LNCaP clone FGC (cell line): ENCODE measurements at regions not wholly inside any gene's neighbourhood (a gene's known extent, or its start where the extent isn't known, plus 50 kb on each side); places are given as distances from the start of the nearest gene placed in this dataset.

Source experiments
- DNase-seq: peaks from one replicate; pipeline ENCODE4 v3.0.0-alpha.2; 2011; ENCODE audit warnings: low read depth
- H3K4me3 ChIP-seq: 2 replicates; pipeline ENCODE4 v1.5.1; 2011; ENCODE audit warnings: mild to moderate bottlenecking, low read depth, low read length, control low read depth
- TF ChIP-seq, protein P1 (sequence below): IDR thresholded peaks from 2 replicates; pipeline ENCODE4 v1.5.1; 2012; ENCODE audit warnings: mild to moderate bottlenecking; ENCODE audit not compliant: control insufficient read depth, insufficient read depth; ENCODE audit errors: extremely low read depth

DNA sequence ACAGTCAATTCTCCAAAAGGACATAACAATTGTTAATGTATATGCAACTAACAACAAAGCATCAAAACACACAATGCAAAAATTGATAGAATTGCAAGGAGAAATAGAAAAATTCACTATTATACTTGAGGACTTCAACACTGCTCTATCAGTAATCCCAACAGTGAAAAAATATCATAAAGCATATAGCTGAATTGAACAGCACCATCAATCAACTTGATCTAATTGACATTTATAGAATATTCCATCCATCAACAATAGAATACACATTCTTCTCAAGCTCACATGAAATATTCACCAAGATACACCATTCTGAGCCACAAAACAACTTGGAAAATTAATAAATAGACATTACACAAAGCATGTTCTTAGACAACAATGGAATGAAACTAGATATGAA is 60.1 kb upstream of the ASXL3 start:
- H3K4me3 ChIP-seq = no peak overlapping the region
- TF ChIP-seq, protein P1, sequence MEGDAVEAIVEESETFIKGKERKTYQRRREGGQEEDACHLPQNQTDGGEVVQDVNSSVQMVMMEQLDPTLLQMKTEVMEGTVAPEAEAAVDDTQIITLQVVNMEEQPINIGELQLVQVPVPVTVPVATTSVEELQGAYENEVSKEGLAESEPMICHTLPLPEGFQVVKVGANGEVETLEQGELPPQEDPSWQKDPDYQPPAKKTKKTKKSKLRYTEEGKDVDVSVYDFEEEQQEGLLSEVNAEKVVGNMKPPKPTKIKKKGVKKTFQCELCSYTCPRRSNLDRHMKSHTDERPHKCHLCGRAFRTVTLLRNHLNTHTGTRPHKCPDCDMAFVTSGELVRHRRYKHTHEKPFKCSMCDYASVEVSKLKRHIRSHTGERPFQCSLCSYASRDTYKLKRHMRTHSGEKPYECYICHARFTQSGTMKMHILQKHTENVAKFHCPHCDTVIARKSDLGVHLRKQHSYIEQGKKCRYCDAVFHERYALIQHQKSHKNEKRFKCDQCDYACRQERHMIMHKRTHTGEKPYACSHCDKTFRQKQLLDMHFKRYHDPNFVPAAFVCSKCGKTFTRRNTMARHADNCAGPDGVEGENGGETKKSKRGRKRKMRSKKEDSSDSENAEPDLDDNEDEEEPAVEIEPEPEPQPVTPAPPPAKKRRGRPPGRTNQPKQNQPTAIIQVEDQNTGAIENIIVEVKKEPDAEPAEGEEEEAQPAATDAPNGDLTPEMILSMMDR = no peak

DNA sequence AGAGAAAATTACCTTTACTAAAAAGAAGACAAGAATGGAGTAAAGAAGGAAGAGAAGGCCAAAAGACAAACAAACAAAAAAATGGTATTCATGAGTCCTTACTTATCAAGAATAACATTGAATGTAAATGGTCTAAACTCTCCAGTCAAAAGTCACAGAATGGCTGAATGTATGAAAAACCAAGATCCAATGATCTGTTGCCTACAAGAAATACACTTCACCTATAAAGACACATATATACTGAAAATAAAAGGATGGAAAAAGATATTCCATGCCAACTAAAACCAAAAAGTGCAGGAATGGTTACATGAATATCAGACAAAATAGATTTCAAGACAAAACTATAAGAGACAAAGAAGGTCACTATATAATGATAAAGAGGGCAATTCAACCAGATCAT is 65.0 kb upstream of the ASXL3 start:
- H3K4me3 ChIP-seq = no peak overlapping the region
- TF ChIP-seq, protein P1 = no peak
- DNase-seq = no peak

More for the DNA sequence above, 60.1 kb upstream of the ASXL3 start:
- DNase-seq = no peak

DNA sequence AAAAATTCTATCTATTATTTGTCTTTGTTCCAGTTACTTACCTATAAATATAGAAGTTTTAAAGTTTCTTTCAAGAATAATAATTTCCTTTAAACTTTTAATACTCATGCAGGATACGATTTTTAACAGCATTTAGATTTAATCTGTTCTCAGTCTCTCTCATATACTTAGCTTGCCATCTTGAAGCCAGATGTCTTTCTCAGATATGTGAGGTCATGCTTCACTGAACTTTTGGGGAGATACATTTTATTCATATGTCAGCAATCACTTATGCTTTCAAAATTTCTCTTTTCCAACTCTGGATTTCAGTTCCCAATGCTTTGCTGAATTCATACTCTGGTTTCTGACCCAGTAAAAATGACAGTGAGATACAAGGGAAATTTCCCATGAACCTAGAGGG is 66.5 kb upstream of the CCDC178 start:
- no peak for DNase-seq
- TF ChIP-seq, protein P1 = no peak
- no peak overlapping the region for H3K4me3 ChIP-seq

DNA sequence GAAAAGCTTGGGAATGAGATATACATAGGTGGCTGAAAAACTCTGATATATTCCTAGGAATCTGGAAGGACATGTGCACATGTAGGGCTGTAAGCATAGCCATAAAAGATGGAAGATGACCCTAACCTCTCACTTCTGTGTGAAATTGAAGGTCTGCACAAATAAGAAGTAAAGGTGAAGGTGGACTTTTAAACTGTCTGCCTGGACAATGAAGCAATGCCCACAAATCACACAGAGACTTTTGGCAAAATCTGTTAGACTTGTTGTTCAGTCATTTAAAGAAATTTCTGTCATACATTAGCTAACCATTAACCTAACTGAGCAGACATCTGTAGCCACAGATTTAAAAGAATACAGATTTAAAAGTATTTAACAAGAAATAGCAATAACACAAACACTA is 65.3 kb upstream of the CCDC178 start:
- no peak overlapping the region for H3K4me3 ChIP-seq
- TF ChIP-seq, protein P1 = no peak
- DNase-seq = no peak

DNA sequence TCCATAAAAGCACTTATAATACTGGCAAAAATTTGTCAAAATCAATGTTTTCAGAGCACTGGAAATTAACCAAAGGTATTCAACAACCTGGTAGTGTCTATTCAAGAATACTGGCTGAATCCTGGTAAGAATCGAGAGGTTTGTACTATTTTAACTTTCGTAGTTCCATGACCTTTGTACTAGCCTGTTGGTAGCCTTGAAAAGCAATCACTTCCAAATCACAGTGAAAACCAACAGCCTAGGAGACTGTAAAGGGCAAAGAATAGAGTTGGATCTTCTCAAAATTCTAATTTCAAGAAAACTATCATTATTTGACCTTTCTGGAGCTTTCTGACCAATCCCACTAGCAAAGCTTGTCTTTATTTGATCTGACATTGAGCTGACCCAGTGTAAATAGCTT is 64.8 kb upstream of the CCDC178 start:
- TF ChIP-seq, protein P1 = no peak
- DNase-seq = no peak
- no peak overlapping the region for H3K4me3 ChIP-seq

DNA sequence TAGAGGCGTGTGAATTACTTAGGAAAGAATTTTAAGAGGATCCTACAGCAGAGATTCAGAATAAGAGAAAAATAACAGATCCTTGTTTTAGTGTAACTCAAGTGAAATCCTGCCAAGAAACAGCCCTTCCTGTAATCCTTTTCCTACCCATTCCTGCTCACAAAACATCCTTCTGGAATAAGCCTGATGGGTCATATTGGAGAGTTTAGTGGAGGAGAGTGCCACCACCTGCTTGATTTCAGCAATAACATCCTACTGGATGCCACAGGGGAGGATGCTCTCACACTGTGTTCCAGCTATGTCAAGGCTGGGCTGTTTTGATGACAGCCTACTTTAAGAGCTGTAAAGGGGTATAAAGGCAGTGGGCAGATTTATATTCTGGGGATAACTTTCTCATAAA is 54.8 kb upstream of the CCDC178 start:
- H3K4me3 ChIP-seq = no peak overlapping the region
- peak; percentile 2 for DNase-seq
- TF ChIP-seq, protein P1 = peak; percentile 77
